Activated B cell treated with CpG ODN at 0.5 μM for 24 hours (primary cell): ENCODE measurements at regions not wholly inside any gene's neighbourhood (a gene's known extent, or its start where the extent isn't known, plus 50 kb on each side); places are given as distances from the start of the nearest gene placed in this dataset.

Experiments
- ATAC-seq: fragments of 200-7000 bp; cut with Tn5 transposase; one replicate; pipeline ENCODE4 v1.10.0; 2021; ENCODE audit warnings: low read depth, mild to moderate bottlenecking, moderate library complexity
- CTCF ChIA-PET: fragments of 350-600 bp; sonication (Branson Sonifier 250); formaldehyde crosslinking; loops from one replicate; lab custom pipeline; 2021; ENCODE audit warnings: antibody characterized with exemption; lab: Charles Lee
- POLR2A ChIA-PET: fragments of 350-600 bp; sonication (Branson Sonifier 250); formaldehyde crosslinking; loops from one replicate; lab custom pipeline; 2021; ENCODE audit warnings: antibody characterized with exemption; lab: Charles Lee
- DNase-seq: peaks from one replicate; pipeline ENCODE4 v3.0.0; 2022
- H3K27ac Mint-ChIP-seq: one replicate; pipeline ENCODE4 v1.8.0; 2020; ENCODE audit warnings: mixed read lengths
- H3K27me3 Mint-ChIP-seq: one replicate; pipeline ENCODE4 v1.8.0; 2021; ENCODE audit warnings: mixed read lengths
- H3K36me3 Mint-ChIP-seq: one replicate; pipeline ENCODE4 v1.8.0; 2021; ENCODE audit warnings: low read depth, mixed read lengths
- H3K4me1 Mint-ChIP-seq: one replicate; pipeline ENCODE4 v1.8.0; 2021; ENCODE audit warnings: mixed read lengths
- H3K4me3 Mint-ChIP-seq: one replicate; pipeline ENCODE4 v1.8.0; 2020; ENCODE audit warnings: mild to moderate bottlenecking, mixed read lengths
- H3K9me3 Mint-ChIP-seq: one replicate; pipeline ENCODE4 v1.8.0; 2020; ENCODE audit warnings: mixed read lengths
- intact Hi-C: fragments of 100-400 bp; cut with micrococcal nuclease; formaldehyde crosslinking; loops from one replicate; pipeline ENCODE4 v1.15.1; 2024
- TF ChIP-seq, protein P1 (sequence below): fragments of 200-600 bp; IDR thresholded peaks from one replicate; pipeline ENCODE4 v1.8.0; 2022; ENCODE audit warnings: antibody characterized with exemption, mild to moderate bottlenecking

DNA sequence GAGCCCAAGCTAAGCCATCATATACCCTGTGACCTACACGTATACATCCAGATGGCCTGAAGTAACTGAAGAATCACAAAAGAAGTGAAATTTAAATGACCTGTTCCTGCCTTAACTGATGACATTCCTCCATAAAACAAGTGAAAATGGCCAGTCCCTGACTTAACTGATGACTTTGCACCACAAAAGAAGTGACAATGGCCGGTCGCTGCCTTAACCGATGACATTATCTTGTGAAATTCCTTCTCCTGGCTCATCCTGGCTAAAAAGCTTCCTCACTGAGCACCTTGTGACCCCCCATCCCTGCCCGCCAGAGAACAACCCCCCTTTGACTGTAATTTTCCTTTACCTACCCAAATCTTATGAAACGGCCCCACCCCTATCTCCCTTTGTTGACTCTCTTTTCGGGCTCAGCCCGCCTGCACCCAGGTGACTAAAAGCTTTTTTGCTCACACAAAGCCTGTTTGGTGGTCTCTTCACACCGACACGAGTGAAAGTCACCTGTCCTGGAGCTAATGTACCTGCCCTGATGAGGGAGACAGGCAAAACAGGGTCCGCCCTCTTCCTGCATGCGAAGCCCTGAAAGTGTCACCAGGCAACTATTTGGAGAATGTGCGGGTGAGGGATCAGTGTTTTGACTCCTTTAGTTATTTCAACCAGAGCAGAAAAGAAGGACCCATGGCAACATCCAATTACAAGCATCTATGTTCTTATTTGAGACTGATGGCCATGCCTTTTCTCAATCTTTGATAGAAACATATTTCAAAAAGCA lies 266.1 kb downstream of the SMARCA2 start:
- H3K4me1 Mint-ChIP-seq: no peaks in the 10 kb centered on the region
- no peak for DNase-seq
- peaks cover 5% of the 10 kb centered on the region for H3K27me3 Mint-ChIP-seq
- no peak overlapping the region for H3K4me3 Mint-ChIP-seq
- intact Hi-C loops: no loop called here
- H3K9me3 Mint-ChIP-seq: no peaks in the 10 kb centered on the region
- POLR2A ChIA-PET: no interaction called here
- CTCF ChIA-PET: no interaction called here
- H3K27ac Mint-ChIP-seq: no peak overlapping the region
- TF ChIP-seq, protein P1, sequence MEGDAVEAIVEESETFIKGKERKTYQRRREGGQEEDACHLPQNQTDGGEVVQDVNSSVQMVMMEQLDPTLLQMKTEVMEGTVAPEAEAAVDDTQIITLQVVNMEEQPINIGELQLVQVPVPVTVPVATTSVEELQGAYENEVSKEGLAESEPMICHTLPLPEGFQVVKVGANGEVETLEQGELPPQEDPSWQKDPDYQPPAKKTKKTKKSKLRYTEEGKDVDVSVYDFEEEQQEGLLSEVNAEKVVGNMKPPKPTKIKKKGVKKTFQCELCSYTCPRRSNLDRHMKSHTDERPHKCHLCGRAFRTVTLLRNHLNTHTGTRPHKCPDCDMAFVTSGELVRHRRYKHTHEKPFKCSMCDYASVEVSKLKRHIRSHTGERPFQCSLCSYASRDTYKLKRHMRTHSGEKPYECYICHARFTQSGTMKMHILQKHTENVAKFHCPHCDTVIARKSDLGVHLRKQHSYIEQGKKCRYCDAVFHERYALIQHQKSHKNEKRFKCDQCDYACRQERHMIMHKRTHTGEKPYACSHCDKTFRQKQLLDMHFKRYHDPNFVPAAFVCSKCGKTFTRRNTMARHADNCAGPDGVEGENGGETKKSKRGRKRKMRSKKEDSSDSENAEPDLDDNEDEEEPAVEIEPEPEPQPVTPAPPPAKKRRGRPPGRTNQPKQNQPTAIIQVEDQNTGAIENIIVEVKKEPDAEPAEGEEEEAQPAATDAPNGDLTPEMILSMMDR: no peak
- no peak for ATAC-seq
- H3K36me3 Mint-ChIP-seq: no peaks in the 10 kb centered on the region

DNA sequence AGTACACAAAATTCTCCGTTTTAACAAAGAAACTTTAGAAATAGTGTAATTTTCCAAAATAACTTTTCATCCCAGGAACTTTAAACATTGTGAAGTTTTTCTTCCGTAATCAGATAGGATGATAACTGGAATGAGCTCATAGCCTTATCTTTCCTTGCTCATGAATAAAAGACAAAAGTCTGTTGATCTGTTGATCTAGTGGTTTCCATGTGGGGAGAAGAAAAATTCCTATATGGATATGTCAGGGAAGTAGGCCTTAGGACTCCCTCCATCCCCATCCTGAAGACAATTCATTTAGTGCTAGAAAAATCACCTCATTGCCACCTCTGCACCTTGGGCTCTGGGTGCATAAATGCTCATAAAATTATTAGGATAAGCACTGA lies 266.6 kb downstream of the SMARCA2 start:
- intact Hi-C loops: no loop called here
- Mint-ChIP-seq H3K4me1 (no peaks in the 10 kb centered on the region), H3K36me3 (no peaks in the 10 kb centered on the region), H3K27me3 (peaks cover 5% of the 10 kb centered on the region), H3K4me3 (no peak overlapping the region), H3K27ac (no peak overlapping the region), H3K9me3 (no peaks in the 10 kb centered on the region)
- POLR2A ChIA-PET: no interaction called here
- no peak for ATAC-seq
- TF ChIP-seq, protein P1: no peak
- CTCF ChIA-PET: no interaction called here
- no peak for DNase-seq

DNA sequence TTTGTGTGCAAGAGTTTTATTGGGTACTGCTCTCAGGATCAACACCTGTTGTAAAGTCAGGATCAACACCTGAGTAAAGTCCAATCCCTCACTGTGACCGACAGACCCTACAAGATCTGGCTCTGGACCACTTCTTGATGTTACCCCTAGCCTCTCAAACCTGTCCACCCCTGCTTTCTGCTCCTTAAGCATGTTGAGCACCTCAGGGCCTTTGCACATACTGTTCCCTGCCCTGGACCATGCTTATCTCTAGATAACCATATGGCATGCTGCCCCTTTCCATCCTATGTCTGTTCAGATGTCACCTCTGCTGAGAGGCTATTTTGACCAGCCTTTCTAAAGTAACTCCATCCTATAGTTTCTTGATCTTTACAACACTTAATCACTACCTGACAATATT lies 269.6 kb downstream of the SMARCA2 start:
- TF ChIP-seq, protein P1: no peak
- Mint-ChIP-seq H3K9me3 (no peaks in the 10 kb centered on the region), H3K4me1 (no peaks in the 10 kb centered on the region), H3K27me3 (peaks cover 3% of the 10 kb centered on the region), H3K4me3 (no peak overlapping the region), H3K36me3 (no peaks in the 10 kb centered on the region), H3K27ac (no peak overlapping the region)
- POLR2A ChIA-PET: no interaction called here
- ATAC-seq (no peak), DNase-seq (no peak)
- CTCF ChIA-PET: no interaction called here
- intact Hi-C loops: no loop called here

DNA sequence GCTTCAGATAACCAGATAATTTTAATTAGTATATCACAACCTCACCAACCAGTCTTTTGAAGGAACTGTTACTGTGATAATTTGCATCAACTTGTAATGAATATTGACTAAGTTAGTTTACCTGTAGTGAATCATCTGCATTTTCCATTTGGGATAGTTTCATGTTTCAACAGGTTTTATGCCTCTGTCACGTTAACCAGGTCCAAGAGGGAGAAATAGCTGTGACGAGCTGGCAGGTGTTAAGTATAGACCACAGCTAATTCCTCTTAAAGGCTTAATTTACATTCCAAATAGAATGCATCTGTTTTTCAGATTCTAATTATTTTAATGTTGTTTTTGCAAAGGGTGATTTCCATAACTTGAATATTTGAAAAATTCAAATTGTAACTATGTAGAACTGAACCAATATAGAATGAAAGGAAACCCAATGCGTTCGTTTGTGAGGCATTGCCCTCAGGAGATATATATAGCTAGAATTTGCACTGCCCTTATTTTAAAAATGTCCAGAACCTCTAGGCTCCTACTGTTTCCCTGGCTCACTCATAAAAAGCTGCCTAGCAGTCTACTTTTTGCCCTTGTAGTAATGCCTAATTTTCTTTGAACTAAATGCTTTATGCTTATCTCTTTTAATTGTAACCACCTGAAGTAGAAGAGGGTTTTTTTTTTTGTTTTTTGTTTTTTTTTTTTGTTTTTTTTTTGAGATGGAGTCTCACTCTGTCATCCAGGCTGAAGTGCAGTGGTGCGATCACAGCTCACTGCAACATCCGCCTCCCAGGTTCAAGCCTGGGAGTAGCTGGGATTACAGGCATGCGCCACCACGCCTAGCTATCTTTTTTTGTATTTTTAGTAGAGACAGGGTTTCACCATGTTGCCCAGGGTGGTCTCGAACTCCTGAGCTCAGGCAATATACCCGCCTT lies 270.5 kb downstream of the SMARCA2 start:
- TF ChIP-seq, protein P1: no peak
- Mint-ChIP-seq H3K27me3 (peaks cover 3% of the 10 kb centered on the region), H3K9me3 (no peaks in the 10 kb centered on the region), H3K27ac (no peak overlapping the region), H3K4me3 (no peak overlapping the region), H3K36me3 (no peaks in the 10 kb centered on the region), H3K4me1 (no peaks in the 10 kb centered on the region)
- ChIA-PET POLR2A (interaction anchor here (0.7 kb wide), 1 partner anchor 493 kb away, joined by 5 read pairs; no protein-coding TSS in a partner anchor), CTCF (no interaction called here)
- no peak for DNase-seq
- intact Hi-C loops: no loop called here
- no peak for ATAC-seq

DNA sequence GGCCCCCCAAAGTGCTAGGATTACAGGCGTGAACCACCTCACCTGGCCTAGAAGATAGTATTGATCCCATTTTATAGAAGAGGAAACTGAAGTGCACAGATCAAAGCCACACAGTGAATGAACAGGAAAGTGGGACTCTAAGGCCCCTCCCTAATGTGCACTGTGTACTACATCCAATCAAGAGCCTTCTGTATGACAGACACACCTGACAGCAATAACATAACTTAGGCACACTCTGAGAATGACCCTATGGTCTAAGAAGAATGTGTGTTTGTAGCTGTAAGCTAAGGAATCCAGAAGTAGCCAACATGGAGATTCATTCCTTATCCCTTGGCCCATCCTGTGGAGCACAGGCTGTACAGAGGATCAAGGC lies 271.2 kb downstream of the SMARCA2 start:
- Mint-ChIP-seq H3K36me3 (no peaks in the 10 kb centered on the region), H3K4me3 (no peak overlapping the region), H3K4me1 (no peaks in the 10 kb centered on the region), H3K9me3 (no peaks in the 10 kb centered on the region), H3K27ac (no peak overlapping the region), H3K27me3 (peaks cover 3% of the 10 kb centered on the region)
- ChIA-PET CTCF (no interaction called here), POLR2A (interaction anchor here (0.7 kb wide), 2 partner anchors 447 to 492 kb away, joined by 3 to 5 read pairs; no protein-coding TSS in a partner anchor)
- no peak for DNase-seq
- intact Hi-C loops: no loop called here
- no peak for ATAC-seq
- TF ChIP-seq, protein P1: no peak
